HL-60 (cell line): ENCODE measurements at regions not wholly inside any gene's neighbourhood (a gene's known extent, or its start where the extent isn't known, plus 50 kb on each side); places are given as distances from the start of the nearest gene placed in this dataset.
A peak's percentile ranks its signal among the peaks of the same experiment; 100 is the strongest.

ENCODE experiments used
- DNase-seq, 2 experiments: peaks; one replicate each; pipeline ENCODE4 v3.0.0-alpha.2; 2010 to 2020; ENCODE audit warnings: low read depth in 1 of 2, low spot score in 1 of 2
- H3K27ac ChIP-seq: fragments of 250-450 bp; sonication (Bioruptor Pico); replicated peaks from 2 replicates; pipeline ENCODE4 v1.5.1; 2020; ENCODE audit warnings: mild to moderate bottlenecking, moderate library complexity
- H3K27me3 ChIP-seq: fragments of 250-450 bp; sonication (Bioruptor Pico); 2 replicates; pipeline ENCODE4 v1.5.1; 2021; ENCODE audit warnings: mild to moderate bottlenecking, moderate library complexity; ENCODE audit not compliant: insufficient read depth, poor library complexity, severe bottlenecking
- H3K4me3 ChIP-seq: replicated peaks from 2 replicates; pipeline ENCODE4 v1.5.1; 2011; ENCODE audit warnings: mild to moderate bottlenecking, control low read depth, low read length; ENCODE audit not compliant: insufficient read depth
- GABPA ChIP-seq: IDR thresholded peaks from 2 replicates; pipeline ENCODE4 v1.6.1; 2012; ENCODE audit warnings: low read depth
- POLR2AphosphoS5 ChIP-seq: IDR thresholded peaks from 2 replicates; pipeline ENCODE4 v1.6.1; 2012; ENCODE audit warnings: low read depth
- SPI1 ChIP-seq: IDR thresholded peaks from 2 replicates; pipeline ENCODE4 v1.6.1; 2012; ENCODE audit warnings: low read depth, mild to moderate bottlenecking, borderline replicate concordance
- TF ChIP-seq, protein P1 (sequence below): IDR thresholded peaks from one replicate; pipeline ENCODE4 v1.5.1; 2011; ENCODE audit warnings: low read length, control low read depth, inconsistent platforms; ENCODE audit not compliant: insufficient read depth
- TF ChIP-seq, protein P2 (sequence below): IDR thresholded peaks from 2 replicates; pipeline ENCODE4 v1.6.1; 2012; ENCODE audit warnings: low read depth; ENCODE audit not compliant: insufficient replicate concordance

DNA sequence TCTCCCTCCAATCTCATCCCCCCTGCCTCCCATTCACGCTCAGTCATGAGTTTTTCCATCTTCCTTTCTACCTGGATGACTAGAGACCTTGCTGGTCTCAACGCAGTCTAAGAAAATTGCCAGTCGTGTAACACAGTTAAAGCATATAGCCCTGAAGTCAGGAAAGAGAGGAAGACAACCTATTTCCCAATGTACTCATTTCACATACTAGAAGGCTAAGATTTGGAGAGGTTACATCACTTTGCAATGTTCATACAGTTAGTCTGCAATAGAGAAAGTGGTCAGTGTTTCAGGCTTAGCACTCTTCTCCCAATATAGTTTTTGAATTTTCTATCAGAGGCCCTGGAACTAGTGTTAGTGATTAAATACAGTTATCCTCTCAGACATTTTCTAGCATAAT is 278.6 kb downstream of the EDEM1 start:
- no peak overlapping the region for H3K4me3 ChIP-seq
- TF ChIP-seq SPI1 (peak; percentile 52; the same call in 1 of the 2 replicates), GABPA (no peak), POLR2AphosphoS5 (no peak)
- TF ChIP-seq, protein P1, sequence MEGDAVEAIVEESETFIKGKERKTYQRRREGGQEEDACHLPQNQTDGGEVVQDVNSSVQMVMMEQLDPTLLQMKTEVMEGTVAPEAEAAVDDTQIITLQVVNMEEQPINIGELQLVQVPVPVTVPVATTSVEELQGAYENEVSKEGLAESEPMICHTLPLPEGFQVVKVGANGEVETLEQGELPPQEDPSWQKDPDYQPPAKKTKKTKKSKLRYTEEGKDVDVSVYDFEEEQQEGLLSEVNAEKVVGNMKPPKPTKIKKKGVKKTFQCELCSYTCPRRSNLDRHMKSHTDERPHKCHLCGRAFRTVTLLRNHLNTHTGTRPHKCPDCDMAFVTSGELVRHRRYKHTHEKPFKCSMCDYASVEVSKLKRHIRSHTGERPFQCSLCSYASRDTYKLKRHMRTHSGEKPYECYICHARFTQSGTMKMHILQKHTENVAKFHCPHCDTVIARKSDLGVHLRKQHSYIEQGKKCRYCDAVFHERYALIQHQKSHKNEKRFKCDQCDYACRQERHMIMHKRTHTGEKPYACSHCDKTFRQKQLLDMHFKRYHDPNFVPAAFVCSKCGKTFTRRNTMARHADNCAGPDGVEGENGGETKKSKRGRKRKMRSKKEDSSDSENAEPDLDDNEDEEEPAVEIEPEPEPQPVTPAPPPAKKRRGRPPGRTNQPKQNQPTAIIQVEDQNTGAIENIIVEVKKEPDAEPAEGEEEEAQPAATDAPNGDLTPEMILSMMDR: no peak
- TF ChIP-seq, protein P2, sequence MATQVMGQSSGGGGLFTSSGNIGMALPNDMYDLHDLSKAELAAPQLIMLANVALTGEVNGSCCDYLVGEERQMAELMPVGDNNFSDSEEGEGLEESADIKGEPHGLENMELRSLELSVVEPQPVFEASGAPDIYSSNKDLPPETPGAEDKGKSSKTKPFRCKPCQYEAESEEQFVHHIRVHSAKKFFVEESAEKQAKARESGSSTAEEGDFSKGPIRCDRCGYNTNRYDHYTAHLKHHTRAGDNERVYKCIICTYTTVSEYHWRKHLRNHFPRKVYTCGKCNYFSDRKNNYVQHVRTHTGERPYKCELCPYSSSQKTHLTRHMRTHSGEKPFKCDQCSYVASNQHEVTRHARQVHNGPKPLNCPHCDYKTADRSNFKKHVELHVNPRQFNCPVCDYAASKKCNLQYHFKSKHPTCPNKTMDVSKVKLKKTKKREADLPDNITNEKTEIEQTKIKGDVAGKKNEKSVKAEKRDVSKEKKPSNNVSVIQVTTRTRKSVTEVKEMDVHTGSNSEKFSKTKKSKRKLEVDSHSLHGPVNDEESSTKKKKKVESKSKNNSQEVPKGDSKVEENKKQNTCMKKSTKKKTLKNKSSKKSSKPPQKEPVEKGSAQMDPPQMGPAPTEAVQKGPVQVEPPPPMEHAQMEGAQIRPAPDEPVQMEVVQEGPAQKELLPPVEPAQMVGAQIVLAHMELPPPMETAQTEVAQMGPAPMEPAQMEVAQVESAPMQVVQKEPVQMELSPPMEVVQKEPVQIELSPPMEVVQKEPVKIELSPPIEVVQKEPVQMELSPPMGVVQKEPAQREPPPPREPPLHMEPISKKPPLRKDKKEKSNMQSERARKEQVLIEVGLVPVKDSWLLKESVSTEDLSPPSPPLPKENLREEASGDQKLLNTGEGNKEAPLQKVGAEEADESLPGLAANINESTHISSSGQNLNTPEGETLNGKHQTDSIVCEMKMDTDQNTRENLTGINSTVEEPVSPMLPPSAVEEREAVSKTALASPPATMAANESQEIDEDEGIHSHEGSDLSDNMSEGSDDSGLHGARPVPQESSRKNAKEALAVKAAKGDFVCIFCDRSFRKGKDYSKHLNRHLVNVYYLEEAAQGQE: no peak
- no peaks in the 10 kb centered on the region for H3K27me3 ChIP-seq
- peak overlapping the region; percentile 79 for H3K27ac ChIP-seq
- DNase-seq: peak in 1 of 2 experiments; percentile 24

DNA sequence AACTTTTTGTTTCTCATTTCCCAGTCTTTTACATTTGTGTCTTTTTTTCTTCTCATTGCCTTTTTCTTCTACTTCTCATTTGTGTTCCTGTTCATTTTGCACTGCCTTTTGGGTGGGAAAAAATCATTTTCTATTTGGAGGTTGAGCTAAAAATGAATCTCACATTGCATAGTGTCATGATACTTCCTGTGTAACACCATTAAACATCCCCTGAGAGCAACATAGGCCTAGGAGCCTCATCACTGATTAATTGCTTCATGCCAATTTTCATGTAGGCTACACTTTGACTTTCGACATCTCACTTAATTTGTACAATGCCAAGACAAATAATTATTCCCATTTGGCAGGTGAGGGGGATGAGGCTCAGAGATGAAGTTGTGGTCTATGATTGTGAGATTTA is 279.2 kb downstream of the EDEM1 start:
- H3K27ac ChIP-seq: peak overlapping the region; percentile 79
- no peaks in the 10 kb centered on the region for H3K27me3 ChIP-seq
- H3K4me3 ChIP-seq: no peak overlapping the region
- no peak for DNase-seq
- TF ChIP-seq SPI1 (no peak), GABPA (peak; percentile 40; the same call in 1 of the 2 replicates), POLR2AphosphoS5 (no peak)
- TF ChIP-seq, protein P1: no peak
- TF ChIP-seq, protein P2: no peak

DNA sequence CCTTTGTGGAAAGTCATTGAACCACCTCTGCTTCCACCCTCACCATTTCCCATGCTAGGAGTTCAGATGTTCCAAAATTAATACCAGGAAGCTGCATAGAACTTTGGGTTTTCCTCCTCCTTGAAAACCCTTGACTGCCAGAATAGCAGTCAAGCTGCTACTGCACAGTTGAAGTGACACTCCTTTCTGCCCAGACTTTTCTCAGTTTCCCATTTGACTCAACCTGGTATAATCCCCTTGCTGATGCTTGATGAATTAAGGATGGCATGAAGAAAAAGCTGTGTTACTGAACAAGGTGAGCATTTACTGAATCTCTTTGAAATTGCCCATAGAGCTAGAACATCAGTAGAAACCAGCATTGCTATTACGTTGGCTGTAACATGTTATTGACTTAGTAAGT is 286.0 kb downstream of the EDEM1 start:
- Histone ChIP-seq H3K4me3 (no peak overlapping the region), H3K27ac (no peak overlapping the region), H3K27me3 (no peaks in the 10 kb centered on the region)
- no peak for DNase-seq
- TF ChIP-seq, protein P1: no peak
- no peak for TF ChIP-seq GABPA
- TF ChIP-seq SPI1: no peak
- TF ChIP-seq, protein P2: no peak
- TF ChIP-seq POLR2AphosphoS5: no peak
